ENCODE measurements at regions not wholly inside any gene's neighbourhood (a gene's known extent, or its start where the extent isn't known, plus 50 kb on each side); places are given as distances from the start of the nearest gene placed in this dataset.

- ChIA-PET POLR2A (no interaction called here), CTCF (interaction anchor here (1.6 to 7.5 kb wide), 3 partner anchors 92 to 95 kb away, joined by 4 to 89 read pairs (median 4); partner anchors contain the start of gene BACH2)
- H3K4me1 ChIP-seq (ENCODE audit: control insufficient read depth in 2 of 2, insufficient read depth in 2 of 2, low read length in 2 of 2) = peaks cover 68 to 71% of the 10 kb centered on the region in 2 donors
- no peak overlapping the region for H3K9ac ChIP-seq (ENCODE audit: low read length)
- no peaks in the 10 kb centered on the region for H4K20me1 ChIP-seq (ENCODE audit: control insufficient read depth, insufficient read depth, low read length, poor library complexity, severe bottlenecking)
- ATAC-seq (ENCODE audit: low read depth) (no peak), DNase-seq (no peak)
- H2AFZ ChIP-seq (ENCODE audit: insufficient read depth, low read depth, low read length, poor library complexity, severe bottlenecking) = peak overlapping the region; percentile 35
- no peaks in the 10 kb centered on the region for H3K36me3 ChIP-seq (replicated peaks in 1 of 2; ENCODE audit: control extremely low read depth in 1 of 2, control insufficient read depth in 1 of 2, extremely low read depth in 1 of 2, insufficient read depth in 2 of 2, low read length in 1 of 2)
- no peak overlapping the region for H3K4me3 ChIP-seq (ENCODE audit: control extremely low read depth in 1 of 5, extremely low read depth in 1 of 5, insufficient read depth in 1 of 5, low read depth in 2 of 5, low read length in 4 of 5)
- no peaks in the 10 kb centered on the region for H3K9me3 ChIP-seq (ENCODE audit: control extremely low read depth in 1 of 3, control insufficient read depth in 2 of 3, insufficient read depth in 1 of 3, low read length in 2 of 3)
- no peak for TF ChIP-seq CTCF (IDR thresholded peaks at IDR 0.05)
- no peak for TF ChIP-seq EZH2 (IDR thresholded peaks at IDR 0.05; ENCODE audit: borderline replicate concordance, insufficient read depth, low read depth, low read length, poor library complexity, severe bottlenecking)
- 50% methylated on average over 4 of the region's 5 CpGs for WGBS (ENCODE audit: insufficient coverage)
- Mint-ChIP-seq H3K4me3 (no peak overlapping the region), H3K9me3 (ENCODE audit: insufficient read depth) (no peaks in the 10 kb centered on the region), H3K27ac (no peak overlapping the region), H3K27me3 (no peaks in the 10 kb centered on the region), H3K4me1 (peaks cover 82% of the 10 kb centered on the region)
- intact Hi-C loops (cut with micrococcal nuclease) = loop anchor here (10.0 kb wide), 1 partner anchor 563 kb away; the partner anchor contains the start of gene CASP8AP2
- peaks cover 59% of the 10 kb centered on the region for H3K79me2 ChIP-seq (ENCODE audit: control insufficient read depth, insufficient read depth, low read length)
- no peaks in the 10 kb centered on the region for H3K27me3 ChIP-seq (replicated peaks in 1 of 4; ENCODE audit: control extremely low read depth in 1 of 4, control insufficient read depth in 3 of 4, insufficient read depth in 4 of 4, low read length in 3 of 4)
- no peak overlapping the region for H3K27ac ChIP-seq (ENCODE audit: low read length in 2 of 2)
- H3K4me2 ChIP-seq (replicated peaks; ENCODE audit: low read depth, low read length, poor library complexity, severe bottlenecking) = peak overlapping the region; percentile 37
Observed at GRCh38 chr6:90387383-90387775, 90.7 kb upstream of the BACH2 start.

Measured in B cell (primary cell).